Endothelial cell of umbilical vein (primary cell): ENCODE measurements at regions not wholly inside any gene's neighbourhood (a gene's known extent, or its start where the extent isn't known, plus 50 kb on each side); places are given as distances from the start of the nearest gene placed in this dataset.

Experiments
- BruUV-seq: library from RNA; stranded (reverse); fragments of 400-500 nt; replicated peaks from 2 replicates; lab custom pipeline; 2021; lab: Mats Ljungman, UMichigan
- CTCF ChIA-PET: fragments of 300-600, 350-600 bp; sonication (Branson Sonifier 250); formaldehyde crosslinking; loops from one replicate; lab custom pipeline; 2021; ENCODE audit warnings: antibody characterized with exemption, inconsistent platforms; lab: Charles Lee
- POLR2A ChIA-PET: fragments of 300-600, 350-600 bp; sonication (Branson Sonifier 250); formaldehyde crosslinking; loops from one replicate; lab custom pipeline; 2021; ENCODE audit warnings: antibody characterized with exemption, inconsistent platforms; lab: Charles Lee
- DNase-seq: peaks from one replicate; pipeline ENCODE4 v3.0.0-alpha.2; 2011; ENCODE audit warnings: low read depth, low spot score
- FAIRE-seq: peaks from 2 replicates; lab custom pipeline; 2011; peaks lifted over from hg19 to GRCh38; lab: Jason Lieb, UNC
- H2AFZ ChIP-seq: 2 replicates; pipeline ENCODE4 v1.6.0; 2012; ENCODE audit warnings: low read depth, low read length, control low read depth, inconsistent platforms
- H3K27ac ChIP-seq: 2 replicates; pipeline ENCODE4 v1.5.1; 2011; ENCODE audit warnings: low read depth, mild to moderate bottlenecking, control low read depth, low read length, moderate library complexity; ENCODE audit not compliant: insufficient read depth
- H3K27me3 ChIP-seq, 2 experiments: 2 replicates each; pipeline versions ENCODE4 v1.6.0 to v1.6.1; 2011; ENCODE audit warnings: low read length in 2 of 2, mixed read lengths in 1 of 2; ENCODE audit not compliant: control insufficient read depth in 2 of 2, insufficient read depth in 2 of 2
- H3K36me3 ChIP-seq, 2 experiments: 2 replicates in 1 of 2; 3 replicates in 1 of 2; pipeline ENCODE4 v1.5.1; 2011; ENCODE audit warnings: low read length in 2 of 2, mild to moderate bottlenecking in 1 of 2, moderate library complexity in 1 of 2; ENCODE audit not compliant: control insufficient read depth in 2 of 2, insufficient read depth in 2 of 2; ENCODE audit errors: extremely low read depth in 1 of 2
- H3K4me1 ChIP-seq: 3 replicates; pipeline ENCODE4 v1.5.1; 2011; ENCODE audit warnings: mild to moderate bottlenecking, low read length; ENCODE audit not compliant: control insufficient read depth, insufficient read depth; ENCODE audit errors: extremely low read depth
- H3K4me2 ChIP-seq: 2 replicates; pipeline ENCODE4 v1.6.1; 2011; ENCODE audit warnings: low read length, control low read depth, mixed read lengths; ENCODE audit not compliant: insufficient read depth
- H3K4me3 ChIP-seq, 3 experiments: fragments of 200-600 bp in 1 of 3; sonication (generic), shearing (Covaris generic) in 1 of 3; replicated peaks in 1 of 3; 2 replicates each; pipeline ENCODE4 v1.5.1; 2011 to 2016; ENCODE audit warnings: control low read depth in 3 of 3, low read length in 3 of 3, mild to moderate bottlenecking in 2 of 3, inconsistent platforms in 1 of 3, low read depth in 1 of 3, moderate library complexity in 1 of 3; ENCODE audit not compliant: insufficient read depth in 1 of 3
- H3K79me2 ChIP-seq: 2 replicates; pipeline ENCODE4 v1.6.0; 2012; ENCODE audit warnings: low read length, inconsistent platforms; ENCODE audit not compliant: control insufficient read depth, insufficient read depth
- H3K9ac ChIP-seq: replicated peaks from 2 replicates; pipeline ENCODE3; 2011; ENCODE audit warnings: low read length, control low read depth; ENCODE audit not compliant: insufficient read depth; ENCODE audit errors: extremely low read depth
- H3K9me1 ChIP-seq: replicated peaks from 3 replicates; pipeline ENCODE4 v1.6.0; 2011; ENCODE audit warnings: mild to moderate bottlenecking, low read length; ENCODE audit not compliant: control insufficient read depth, insufficient read depth; ENCODE audit errors: extremely low read depth
- H3K9me3 ChIP-seq: replicated peaks from 2 replicates; pipeline ENCODE4 v1.5.1; 2012; ENCODE audit warnings: low read length, inconsistent platforms; ENCODE audit not compliant: control insufficient read depth, insufficient read depth
- H4K20me1 ChIP-seq: replicated peaks from 2 replicates; pipeline ENCODE3; 2011; ENCODE audit warnings: mild to moderate bottlenecking, low read length; ENCODE audit not compliant: control insufficient read depth, insufficient read depth; ENCODE audit errors: extremely low read depth
- CTCF ChIP-seq, 2 donors: IDR thresholded peaks; 1 replicate in 1 of 2; 2 replicates in 1 of 2; pipeline ENCODE4 v1.5.1; 2011; ENCODE audit warnings: low read length in 2 of 2, mild to moderate bottlenecking in 2 of 2, moderate library complexity in 2 of 2, control low read depth in 1 of 2, inconsistent platforms in 1 of 2, low read depth in 1 of 2; ENCODE audit not compliant: insufficient read depth in 1 of 2; ENCODE audit errors: extremely low read depth in 1 of 2
- EZH2 ChIP-seq: IDR thresholded peaks from 2 replicates; pipeline ENCODE4 v1.6.1; 2012; ENCODE audit warnings: borderline replicate concordance, low read depth, mild to moderate bottlenecking, moderate library complexity, low read length, inconsistent platforms; ENCODE audit not compliant: severe bottlenecking
- FOS ChIP-seq: IDR thresholded peaks from 2 replicates; pipeline ENCODE4 v1.6.1; 2011; ENCODE audit warnings: mild to moderate bottlenecking, low read length, moderate library complexity, borderline replicate concordance; ENCODE audit not compliant: insufficient read depth
- GATA2 ChIP-seq: IDR thresholded peaks from 2 replicates; pipeline ENCODE4 v1.7.0; 2011; ENCODE audit warnings: low read depth, mild to moderate bottlenecking, moderate library complexity, mixed read lengths, low read length; ENCODE audit not compliant: insufficient read length, insufficient read depth
- JUN ChIP-seq: IDR thresholded peaks from 2 replicates; pipeline ENCODE4 v1.6.1; 2011; ENCODE audit warnings: borderline replicate concordance, low read depth; ENCODE audit not compliant: insufficient read length, insufficient read depth
- MYC ChIP-seq: IDR thresholded peaks from one replicate; pipeline ENCODE4 v1.6.1; 2011; ENCODE audit warnings: mild to moderate bottlenecking, low read depth, low read length
- POLR2A ChIP-seq: IDR thresholded peaks from 2 replicates; pipeline ENCODE4 v1.6.1; 2012; ENCODE audit warnings: low read depth, mild to moderate bottlenecking, control low read depth, low read length
- POLR2AphosphoS5 ChIP-seq: IDR thresholded peaks from 2 replicates; pipeline ENCODE4 v1.6.1; 2012; ENCODE audit warnings: low read depth, mild to moderate bottlenecking, control low read depth, low read length, moderate library complexity; ENCODE audit not compliant: insufficient read depth
- dilution Hi-C: fragments of 300-500 bp; cut with MboI; formaldehyde crosslinking; loops from one replicate; pipeline ENCODE4 v1.15.0; 2019; ENCODE audit warnings: low sequenced_read_pairs; ENCODE audit not compliant: extremely low pct_ligation_motif_present
- intact Hi-C: fragments of 100-400 bp; cut with micrococcal nuclease; formaldehyde crosslinking; loops from one replicate; pipeline ENCODE4 v1.10.0; 2022
- TF ChIP-seq, protein P1 (sequence below): IDR thresholded peaks from 2 replicates; pipeline ENCODE4 v1.6.1; 2011; ENCODE audit not compliant: insufficient read depth, insufficient read length

DNA sequence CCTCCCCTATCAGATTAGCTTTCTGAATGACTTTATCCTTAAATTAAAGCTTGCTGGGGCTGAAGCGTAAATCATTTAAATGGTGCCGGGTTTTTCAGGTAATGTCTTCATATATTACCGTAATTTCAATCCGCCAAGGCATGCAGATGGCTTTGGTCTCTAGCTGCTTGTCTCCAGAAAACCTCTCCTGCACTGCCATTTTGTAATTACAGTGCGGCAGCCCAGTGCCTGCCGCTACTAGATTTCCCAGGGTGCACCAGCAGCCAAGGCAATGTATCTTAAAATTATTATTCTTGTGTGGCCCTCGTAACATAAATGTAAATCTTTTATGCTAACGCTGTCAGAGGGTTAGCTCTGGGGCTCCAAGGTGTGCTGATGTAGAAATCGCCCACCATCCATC, 208.5 kb downstream of the TMEM114 start:
- no peaks in the 10 kb centered on the region for H3K36me3 ChIP-seq
- no TSS peak for BruUV-seq
- H3K27ac ChIP-seq = no peak overlapping the region
- intact Hi-C loops = no loop called here
- H3K4me1 ChIP-seq = no peaks in the 10 kb centered on the region
- no peak for TF ChIP-seq GATA2
- TF ChIP-seq POLR2AphosphoS5 = no peak
- no peak for TF ChIP-seq MYC
- TF ChIP-seq CTCF (IDR thresholded peaks at IDR 0.05; ENCODE audit: extremely low read depth in 1 of 2, insufficient read depth in 1 of 2, low read depth in 1 of 2, low read length in 2 of 2) = no peak
- no peak for TF ChIP-seq POLR2A
- TF ChIP-seq JUN = no peak
- no peak for TF ChIP-seq EZH2
- no peak for TF ChIP-seq FOS
- TF ChIP-seq, protein P1, sequence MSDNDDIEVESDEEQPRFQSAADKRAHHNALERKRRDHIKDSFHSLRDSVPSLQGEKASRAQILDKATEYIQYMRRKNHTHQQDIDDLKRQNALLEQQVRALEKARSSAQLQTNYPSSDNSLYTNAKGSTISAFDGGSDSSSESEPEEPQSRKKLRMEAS = no peak
- H3K9me3 ChIP-seq = peaks cover 4% of the 10 kb centered on the region
- no peaks in the 10 kb centered on the region for H3K9me1 ChIP-seq
- FAIRE-seq (no peak), DNase-seq (no peak)
- ChIA-PET CTCF (no interaction called here), POLR2A (no interaction called here)
- H3K27me3 ChIP-seq = no peaks in the 10 kb centered on the region
- no peak overlapping the region for H3K4me2 ChIP-seq
- H3K79me2 ChIP-seq = no peaks in the 10 kb centered on the region
- no peak overlapping the region for H3K4me3 ChIP-seq
- no peak overlapping the region for H3K9ac ChIP-seq
- H2AFZ ChIP-seq = no peak overlapping the region
- dilution Hi-C loops = no loop called here
- no peaks in the 10 kb centered on the region for H4K20me1 ChIP-seq
